ENCODE measurements at regions not wholly inside any gene's neighbourhood (a gene's known extent, or its start where the extent isn't known, plus 50 kb on each side); places are given as distances from the start of the nearest gene placed in this dataset.

DNA sequence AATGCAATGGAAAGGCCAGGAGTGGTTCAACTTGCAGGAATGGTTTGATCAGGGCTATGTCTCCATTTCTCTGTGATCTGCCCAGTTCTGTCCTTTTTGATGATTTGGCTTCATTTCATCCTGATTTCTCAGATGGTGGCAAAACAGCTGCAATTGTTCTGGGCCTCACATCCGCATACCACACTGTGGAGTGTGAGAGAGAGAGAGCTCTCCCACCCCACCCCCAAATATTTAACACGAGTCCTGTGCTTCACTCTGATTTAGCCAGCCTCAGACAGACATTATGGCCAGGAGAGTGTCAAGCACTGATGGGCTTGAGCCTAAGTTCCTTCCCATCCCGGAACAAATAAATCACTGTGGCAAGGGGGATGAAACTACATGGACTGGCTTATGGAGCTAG, 284.6 kb downstream of the CDC5L start:
- intact Hi-C loops (cut with DNase I), result no loop called here
- Histone ChIP-seq H3K4me1 (no peaks in the 10 kb centered on the region), H3K9me3 (no peaks in the 10 kb centered on the region), H3K27ac (no peak overlapping the region), H3K36me3 (no peaks in the 10 kb centered on the region), H3K4me3 (no peak overlapping the region), H3K27me3 (no peaks in the 10 kb centered on the region)
- DNase-seq (no peak), ATAC-seq (no peak)
- TF ChIP-seq, protein P1, sequence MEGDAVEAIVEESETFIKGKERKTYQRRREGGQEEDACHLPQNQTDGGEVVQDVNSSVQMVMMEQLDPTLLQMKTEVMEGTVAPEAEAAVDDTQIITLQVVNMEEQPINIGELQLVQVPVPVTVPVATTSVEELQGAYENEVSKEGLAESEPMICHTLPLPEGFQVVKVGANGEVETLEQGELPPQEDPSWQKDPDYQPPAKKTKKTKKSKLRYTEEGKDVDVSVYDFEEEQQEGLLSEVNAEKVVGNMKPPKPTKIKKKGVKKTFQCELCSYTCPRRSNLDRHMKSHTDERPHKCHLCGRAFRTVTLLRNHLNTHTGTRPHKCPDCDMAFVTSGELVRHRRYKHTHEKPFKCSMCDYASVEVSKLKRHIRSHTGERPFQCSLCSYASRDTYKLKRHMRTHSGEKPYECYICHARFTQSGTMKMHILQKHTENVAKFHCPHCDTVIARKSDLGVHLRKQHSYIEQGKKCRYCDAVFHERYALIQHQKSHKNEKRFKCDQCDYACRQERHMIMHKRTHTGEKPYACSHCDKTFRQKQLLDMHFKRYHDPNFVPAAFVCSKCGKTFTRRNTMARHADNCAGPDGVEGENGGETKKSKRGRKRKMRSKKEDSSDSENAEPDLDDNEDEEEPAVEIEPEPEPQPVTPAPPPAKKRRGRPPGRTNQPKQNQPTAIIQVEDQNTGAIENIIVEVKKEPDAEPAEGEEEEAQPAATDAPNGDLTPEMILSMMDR (IDR thresholded peaks at IDR 0.05), result no peak

DNA sequence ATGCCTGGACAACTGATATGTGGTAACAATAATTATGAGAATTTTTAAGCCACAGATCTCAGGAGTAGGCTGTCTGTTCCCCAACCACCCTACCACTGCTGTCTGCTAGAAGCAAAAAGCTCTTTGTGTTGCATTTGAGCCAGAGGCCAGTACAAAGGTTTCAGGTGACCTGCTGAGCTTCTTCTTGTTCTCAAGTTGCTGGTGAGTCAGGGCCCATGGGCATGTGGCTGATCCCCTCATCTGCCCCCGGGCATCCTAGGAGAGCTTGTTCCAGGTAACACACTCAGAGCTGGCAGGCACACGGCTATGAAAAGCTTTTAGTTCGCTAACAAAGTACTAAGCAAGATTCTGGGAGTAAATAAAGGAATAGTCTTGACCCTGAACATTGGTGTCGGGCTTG, 285.3 kb downstream of the CDC5L start:
- Histone ChIP-seq H3K27ac (no peak overlapping the region), H3K9me3 (no peaks in the 10 kb centered on the region), H3K27me3 (no peaks in the 10 kb centered on the region), H3K4me3 (no peak overlapping the region), H3K36me3 (no peaks in the 10 kb centered on the region), H3K4me1 (no peaks in the 10 kb centered on the region)
- ATAC-seq, result no peak
- TF ChIP-seq, protein P1 (IDR thresholded peaks at IDR 0.05), result no peak
- no peak for DNase-seq
- intact Hi-C loops (cut with DNase I), result no loop called here

DNA sequence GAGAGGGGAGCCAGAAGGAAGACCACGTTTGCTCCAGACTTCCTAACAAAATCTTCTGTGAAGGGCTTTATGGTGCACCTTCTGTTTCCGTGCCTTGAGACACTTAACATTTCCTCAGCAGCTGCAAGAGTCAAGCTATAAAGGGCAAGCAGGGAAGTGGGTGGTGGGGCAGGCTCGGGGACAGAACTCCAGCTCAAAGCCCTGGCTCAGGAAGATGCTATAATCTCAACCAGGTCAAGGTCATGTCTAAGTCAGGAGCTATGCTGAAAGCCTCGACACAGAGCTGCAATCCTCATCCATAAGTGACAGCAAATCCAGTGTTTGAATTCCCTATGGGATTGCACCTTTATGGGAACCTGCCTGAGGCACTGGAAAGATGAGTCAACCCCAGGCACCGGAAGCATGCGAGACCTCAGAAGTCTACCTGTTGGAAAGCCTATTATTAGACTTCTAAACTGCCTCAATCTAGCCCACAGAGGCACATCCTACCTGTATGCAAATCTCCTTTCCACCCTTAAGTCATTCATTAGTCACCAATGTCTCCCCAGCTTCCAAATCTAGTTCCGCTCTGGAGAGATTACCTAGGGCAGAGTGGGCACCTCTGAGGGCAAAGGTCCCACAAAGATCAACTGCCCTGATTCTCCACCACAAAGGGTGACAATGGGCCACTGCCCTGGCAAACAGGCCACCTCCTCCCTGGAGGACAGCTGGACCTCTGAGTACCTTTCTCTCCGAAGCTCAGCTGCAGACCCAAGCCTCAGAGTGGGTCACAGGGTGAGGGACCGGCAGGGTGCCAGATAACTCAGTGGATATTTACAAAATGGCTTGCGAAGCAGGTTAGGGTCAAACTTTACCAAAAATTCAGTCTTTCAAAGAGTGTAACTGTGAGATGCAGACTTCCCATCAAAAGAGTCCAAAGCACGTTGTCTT, 287.0 kb downstream of the CDC5L start:
- no peak for ATAC-seq

DNA sequence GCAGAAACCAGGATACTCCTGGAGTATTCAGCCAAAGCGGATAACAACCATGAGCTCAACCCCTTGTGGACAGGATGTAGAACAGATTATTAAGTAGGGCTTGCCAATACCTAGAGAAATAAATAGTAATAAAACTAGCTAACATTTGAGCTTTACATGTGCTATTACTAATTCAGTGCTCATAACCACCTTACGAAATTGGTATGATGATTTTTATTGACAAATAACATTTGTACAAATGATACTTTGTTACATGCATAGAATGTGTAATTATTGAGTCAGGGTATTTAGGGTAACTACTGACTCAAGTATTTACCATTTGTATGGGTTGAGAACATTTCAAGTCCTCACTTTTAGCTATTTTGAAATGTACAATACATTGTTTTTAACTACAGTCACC, 287.9 kb downstream of the CDC5L start:
- ATAC-seq (no peak), DNase-seq (no peak)
- Histone ChIP-seq H3K27ac (no peak overlapping the region), H3K4me1 (no peaks in the 10 kb centered on the region), H3K9me3 (no peaks in the 10 kb centered on the region), H3K4me3 (no peak overlapping the region), H3K27me3 (no peaks in the 10 kb centered on the region), H3K36me3 (no peaks in the 10 kb centered on the region)
- TF ChIP-seq, protein P1 (IDR thresholded peaks at IDR 0.05), result no peak
- intact Hi-C loops (cut with DNase I), result no loop called here

More for the DNA sequence above, 287.0 kb downstream of the CDC5L start:
- no peak for DNase-seq
- Histone ChIP-seq H3K4me3 (no peak overlapping the region), H3K36me3 (no peaks in the 10 kb centered on the region), H3K27ac (no peak overlapping the region), H3K4me1 (no peaks in the 10 kb centered on the region), H3K9me3 (no peaks in the 10 kb centered on the region), H3K27me3 (no peaks in the 10 kb centered on the region)
- TF ChIP-seq, protein P1 (IDR thresholded peaks at IDR 0.05), result no peak
- intact Hi-C loops (cut with DNase I), result no loop called here

DNA sequence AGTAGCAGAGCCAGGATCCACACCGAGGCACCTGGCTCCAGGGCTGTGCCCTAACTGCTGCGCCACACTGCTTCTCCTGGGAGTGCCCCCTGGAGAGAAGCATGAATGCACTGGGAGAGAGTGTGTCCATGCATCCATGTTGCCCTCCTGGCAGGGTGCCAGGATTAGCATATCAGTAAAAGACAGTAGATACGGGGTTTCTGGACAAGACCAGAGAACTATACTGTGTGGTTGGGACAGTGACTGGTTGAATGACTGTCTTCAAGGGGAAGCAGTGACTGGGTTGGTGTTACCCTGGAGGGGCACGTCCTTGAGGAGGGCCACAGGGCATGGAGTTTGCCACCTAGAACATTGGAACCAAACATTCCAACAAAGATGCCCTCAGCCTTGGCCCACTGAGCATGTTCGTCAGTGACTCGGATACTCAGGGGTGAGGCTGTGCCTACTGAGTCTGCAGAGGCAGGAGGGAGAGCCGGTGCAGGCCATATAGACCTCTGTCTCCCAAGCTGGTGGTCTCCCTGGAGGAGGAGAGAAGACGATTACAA, 288.8 kb downstream of the CDC5L start:
- Histone ChIP-seq H3K9me3 (no peaks in the 10 kb centered on the region), H3K27ac (no peak overlapping the region), H3K27me3 (no peaks in the 10 kb centered on the region), H3K36me3 (no peaks in the 10 kb centered on the region), H3K4me1 (no peaks in the 10 kb centered on the region), H3K4me3 (no peak overlapping the region)
- TF ChIP-seq, protein P1 (IDR thresholded peaks at IDR 0.05), result no peak
- intact Hi-C loops (cut with DNase I), result no loop called here
- ATAC-seq (no peak), DNase-seq (no peak)

Measured in upper lobe of right lung (tissue), 1 donor.